WERI-Rb-1 (cell line): ENCODE measurements at regions not wholly inside any gene's neighbourhood (a gene's known extent, or its start where the extent isn't known, plus 50 kb on each side); places are given as distances from the start of the nearest gene placed in this dataset.

Experiments used
- DNase-seq: peaks from one replicate; pipeline ENCODE4 v3.0.0-alpha.2; 2020
- H3K27ac ChIP-seq: fragments of 250-450 bp; sonication (Bioruptor Pico); 2 replicates; pipeline ENCODE4 v1.5.1; 2020; ENCODE audit warnings: mild to moderate bottlenecking, moderate library complexity
- H3K27me3 ChIP-seq: fragments of 250-450 bp; sonication (Bioruptor Pico); 2 replicates; pipeline ENCODE4 v1.5.1; 2021; ENCODE audit warnings: mild to moderate bottlenecking, low read depth, moderate library complexity; ENCODE audit not compliant: insufficient read depth, severe bottlenecking
- H3K36me3 ChIP-seq: fragments of 250-450 bp; sonication (Bioruptor Pico); 2 replicates; pipeline ENCODE4 v1.5.1; 2020; ENCODE audit warnings: mild to moderate bottlenecking, moderate library complexity
- H3K4me3 ChIP-seq: 2 replicates; pipeline ENCODE4 v1.5.1; 2011; ENCODE audit warnings: low read depth, mild to moderate bottlenecking, control low read depth, low read length
- H3K9me3 ChIP-seq: fragments of 250-450 bp; sonication (Bioruptor Pico); 2 replicates; pipeline ENCODE4 v1.5.1; 2021; ENCODE audit warnings: mild to moderate bottlenecking, moderate library complexity; ENCODE audit not compliant: severe bottlenecking
- TF ChIP-seq, protein P1 (sequence below): IDR thresholded peaks from 2 replicates; pipeline ENCODE4 v1.5.1; 2011; ENCODE audit warnings: low read depth, mild to moderate bottlenecking, control low read depth, inconsistent platforms, low read length

GRCh38 chr5:62795926-62796325 is 217.3 kb downstream of the LRRC70 start:
- no peak for DNase-seq
- Histone ChIP-seq H3K27ac (no peak overlapping the region), H3K4me3 (no peak overlapping the region), H3K27me3 (no peaks in the 10 kb centered on the region), H3K9me3 (peaks cover 7% of the 10 kb centered on the region), H3K36me3 (no peaks in the 10 kb centered on the region)
- TF ChIP-seq, protein P1, sequence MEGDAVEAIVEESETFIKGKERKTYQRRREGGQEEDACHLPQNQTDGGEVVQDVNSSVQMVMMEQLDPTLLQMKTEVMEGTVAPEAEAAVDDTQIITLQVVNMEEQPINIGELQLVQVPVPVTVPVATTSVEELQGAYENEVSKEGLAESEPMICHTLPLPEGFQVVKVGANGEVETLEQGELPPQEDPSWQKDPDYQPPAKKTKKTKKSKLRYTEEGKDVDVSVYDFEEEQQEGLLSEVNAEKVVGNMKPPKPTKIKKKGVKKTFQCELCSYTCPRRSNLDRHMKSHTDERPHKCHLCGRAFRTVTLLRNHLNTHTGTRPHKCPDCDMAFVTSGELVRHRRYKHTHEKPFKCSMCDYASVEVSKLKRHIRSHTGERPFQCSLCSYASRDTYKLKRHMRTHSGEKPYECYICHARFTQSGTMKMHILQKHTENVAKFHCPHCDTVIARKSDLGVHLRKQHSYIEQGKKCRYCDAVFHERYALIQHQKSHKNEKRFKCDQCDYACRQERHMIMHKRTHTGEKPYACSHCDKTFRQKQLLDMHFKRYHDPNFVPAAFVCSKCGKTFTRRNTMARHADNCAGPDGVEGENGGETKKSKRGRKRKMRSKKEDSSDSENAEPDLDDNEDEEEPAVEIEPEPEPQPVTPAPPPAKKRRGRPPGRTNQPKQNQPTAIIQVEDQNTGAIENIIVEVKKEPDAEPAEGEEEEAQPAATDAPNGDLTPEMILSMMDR: no peak

GRCh38 chr5:62794456-62794855 is 215.8 kb downstream of the LRRC70 start:
- Histone ChIP-seq H3K27ac (no peak overlapping the region), H3K36me3 (no peaks in the 10 kb centered on the region), H3K27me3 (no peaks in the 10 kb centered on the region), H3K9me3 (peaks cover 7% of the 10 kb centered on the region), H3K4me3 (no peak overlapping the region)
- DNase-seq: no peak
- TF ChIP-seq, protein P1: no peak

GRCh38 chr5:62791059-62791458 is 212.4 kb downstream of the LRRC70 start:
- Histone ChIP-seq H3K27me3 (no peaks in the 10 kb centered on the region), H3K4me3 (no peak overlapping the region), H3K9me3 (no peaks in the 10 kb centered on the region), H3K36me3 (no peaks in the 10 kb centered on the region), H3K27ac (no peak overlapping the region)
- DNase-seq: peak; percentile 15
- TF ChIP-seq, protein P1: peak; percentile 51

GRCh38 chr5:62790348-62790747 is 211.7 kb downstream of the LRRC70 start:
- H3K9me3 ChIP-seq: no peaks in the 10 kb centered on the region
- no peak overlapping the region for H3K4me3 ChIP-seq
- DNase-seq: no peak
- H3K27me3 ChIP-seq: no peaks in the 10 kb centered on the region
- no peaks in the 10 kb centered on the region for H3K36me3 ChIP-seq
- TF ChIP-seq, protein P1: no peak
- H3K27ac ChIP-seq: no peak overlapping the region

DNA sequence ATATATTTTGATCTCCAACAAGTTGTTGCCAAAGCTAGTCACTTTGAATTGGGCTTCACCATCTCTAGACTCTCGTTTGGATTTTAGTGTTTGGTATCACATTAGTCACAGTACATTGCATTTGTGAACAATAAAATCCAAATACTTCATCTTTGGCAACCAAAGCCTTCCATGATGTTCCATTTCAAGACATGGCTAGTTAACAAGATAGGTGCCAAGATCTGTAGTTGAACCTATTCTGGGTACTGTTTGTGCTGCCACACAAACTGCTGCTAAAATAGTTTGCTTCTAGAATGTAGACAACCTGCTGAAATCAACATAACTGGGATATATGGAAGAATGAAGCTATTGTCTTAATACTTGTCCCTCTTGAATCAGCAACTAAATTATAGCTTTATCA is 207.5 kb downstream of the LRRC70 start:
- TF ChIP-seq, protein P1: no peak
- Histone ChIP-seq H3K27me3 (no peaks in the 10 kb centered on the region), H3K36me3 (no peaks in the 10 kb centered on the region), H3K4me3 (no peak overlapping the region), H3K9me3 (no peaks in the 10 kb centered on the region), H3K27ac (no peak overlapping the region)
- DNase-seq: no peak

GRCh38 chr5:62785588-62785987 is 207.0 kb downstream of the LRRC70 start:
- Histone ChIP-seq H3K27me3 (no peaks in the 10 kb centered on the region), H3K36me3 (no peaks in the 10 kb centered on the region), H3K27ac (no peak overlapping the region), H3K9me3 (no peaks in the 10 kb centered on the region), H3K4me3 (no peak overlapping the region)
- TF ChIP-seq, protein P1: no peak
- no peak for DNase-seq
